BJ (cell line): ENCODE measurements at regions not wholly inside any gene's neighbourhood (a gene's known extent, or its start where the extent isn't known, plus 50 kb on each side); places are given as distances from the start of the nearest gene placed in this dataset.

Source experiments
- CTCF ChIA-PET: fragments of 350-600 bp; formaldehyde crosslinking; extraction: SDS; loops from one replicate; lab custom pipeline; 2021; ENCODE audit warnings: antibody characterized with exemption, inconsistent platforms; lab: Yijun Ruan, JAX
- POLR2A ChIA-PET: fragments of 300-600 bp; sonication (Branson Sonifier 250); formaldehyde crosslinking; extraction: SDS; loops from one replicate; lab custom pipeline; 2021; ENCODE audit warnings: antibody characterized with exemption; lab: Charles Lee
- DNase-seq: peaks from one replicate; pipeline ENCODE4 v3.0.0-alpha.2; 2011; ENCODE audit warnings: low read depth
- H3K27me3 ChIP-seq: 2 replicates; pipeline ENCODE4 v1.6.0; 2011; ENCODE audit warnings: low read length; ENCODE audit not compliant: control insufficient read depth, insufficient read depth
- H3K36me3 ChIP-seq: 2 replicates; pipeline ENCODE4 v1.5.1; 2011; ENCODE audit warnings: low read length; ENCODE audit not compliant: control insufficient read depth, insufficient read depth
- H3K4me3 ChIP-seq: 2 replicates; pipeline ENCODE4 v1.5.1; 2011; ENCODE audit warnings: low read depth, mild to moderate bottlenecking, control low read depth, low read length
- CTCF ChIP-seq: IDR thresholded peaks from 2 replicates; pipeline ENCODE4 v1.5.1; 2011; ENCODE audit warnings: low read depth, mild to moderate bottlenecking, control low read depth, inconsistent platforms, low read length, moderate library complexity; ENCODE audit not compliant: insufficient read depth

GRCh38 chr4:14824189-14824588 is 178.1 kb upstream of the CPEB2 start:
- ChIA-PET CTCF (no interaction called here), POLR2A (no interaction called here)
- no peak for DNase-seq
- no peaks in the 10 kb centered on the region for H3K36me3 ChIP-seq
- no peak for TF ChIP-seq CTCF
- H3K4me3 ChIP-seq, result no peak overlapping the region
- no peaks in the 10 kb centered on the region for H3K27me3 ChIP-seq

DNA sequence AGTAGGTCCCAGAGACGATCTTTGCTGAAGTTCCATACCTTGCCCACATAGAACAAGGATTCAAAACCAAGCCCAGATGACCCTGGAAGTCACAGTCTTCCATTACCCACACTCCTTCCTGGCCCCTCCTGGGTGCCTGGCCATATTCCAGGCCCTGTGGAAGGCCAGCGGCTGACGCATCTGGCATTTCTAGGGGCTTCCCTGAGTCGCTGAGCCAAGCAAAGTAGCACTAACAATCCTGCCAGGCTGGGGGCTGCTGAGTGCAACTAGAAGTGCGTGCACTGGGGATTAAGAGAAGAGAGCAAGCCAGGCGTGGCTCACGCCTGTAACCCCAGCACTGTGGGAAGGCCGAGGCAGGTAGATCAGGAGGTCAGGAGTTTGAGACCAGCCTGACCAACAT is 175.2 kb upstream of the CPEB2 start:
- Histone ChIP-seq H3K36me3 (no peaks in the 10 kb centered on the region), H3K27me3 (no peaks in the 10 kb centered on the region), H3K4me3 (no peak overlapping the region)
- POLR2A ChIA-PET, result no interaction called here
- CTCF ChIA-PET, result no interaction called here
- no peak for DNase-seq
- no peak for TF ChIP-seq CTCF

DNA sequence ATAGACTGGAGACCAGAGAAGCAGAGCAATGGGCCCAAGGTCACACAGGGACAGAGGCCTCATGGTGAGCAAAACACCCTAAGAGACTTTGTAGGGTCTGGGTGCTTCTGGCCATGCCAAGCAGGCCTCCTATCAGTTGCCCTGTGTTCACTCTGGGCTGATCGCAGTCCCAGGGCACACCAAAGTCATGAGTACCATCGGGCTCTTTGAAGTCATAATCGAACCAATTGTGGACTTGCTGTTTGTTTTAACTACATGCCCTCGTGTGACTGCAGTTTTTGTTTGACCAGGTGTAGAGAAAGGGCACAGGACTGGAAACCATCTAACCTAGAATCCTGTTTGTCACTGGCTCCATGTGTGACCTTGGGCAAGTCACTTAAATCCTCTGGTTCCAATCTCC is 172.5 kb upstream of the CPEB2 start:
- no peak for DNase-seq
- ChIA-PET CTCF (no interaction called here), POLR2A (no interaction called here)
- TF ChIP-seq CTCF, result no peak
- Histone ChIP-seq H3K36me3 (no peaks in the 10 kb centered on the region), H3K4me3 (no peak overlapping the region), H3K27me3 (no peaks in the 10 kb centered on the region)

- CTCF ChIA-PET, result interaction anchor here (1.5 kb wide), 1 partner anchor 12 kb away, joined by 3 read pairs; no protein-coding TSS in a partner anchor
- Histone ChIP-seq H3K27me3 (no peaks in the 10 kb centered on the region), H3K36me3 (no peaks in the 10 kb centered on the region), H3K4me3 (no peak overlapping the region)
- DNase-seq, result no peak
- POLR2A ChIA-PET, result no interaction called here
- no peak for TF ChIP-seq CTCF
Observed at GRCh38 chr4:14831416-14831815, 170.9 kb upstream of the CPEB2 start.

DNA sequence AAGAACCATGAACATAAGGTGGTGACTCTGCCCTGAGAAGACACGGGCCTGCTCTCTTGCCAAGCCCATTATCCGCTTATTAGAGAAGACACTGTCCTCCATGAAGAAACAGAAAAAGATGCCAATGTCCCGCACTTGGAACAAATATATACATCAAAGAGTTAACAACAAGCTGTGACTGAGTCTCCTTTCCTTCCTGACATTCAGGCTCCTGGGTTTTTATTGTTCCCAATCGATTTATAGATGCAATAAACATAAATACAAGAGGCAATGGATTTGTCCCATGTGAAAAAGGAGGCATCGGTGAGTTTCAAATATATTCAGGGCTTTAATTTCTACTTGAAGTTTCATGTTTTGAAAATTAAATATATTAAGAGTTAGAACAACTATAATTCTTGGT is 169.2 kb upstream of the CPEB2 start:
- TF ChIP-seq CTCF, result no peak
- POLR2A ChIA-PET, result no interaction called here
- DNase-seq, result no peak
- Histone ChIP-seq H3K27me3 (no peaks in the 10 kb centered on the region), H3K36me3 (no peaks in the 10 kb centered on the region), H3K4me3 (no peak overlapping the region)
- CTCF ChIA-PET, result no interaction called here
